ENCODE measurements at regions not wholly inside any gene's neighbourhood (a gene's known extent, or its start where the extent isn't known, plus 50 kb on each side); places are given as distances from the start of the nearest gene placed in this dataset.

GRCh38 chr16:64138006-64138405 lies 983.9 kb downstream of the CDH11 start (continued):
- TF ChIP-seq RELA (IDR thresholded peaks at IDR 0.05; ENCODE audit: borderline replicate concordance, partially characterized antibody) (no peak), EED (IDR thresholded peaks at IDR 0.05; ENCODE audit: low read depth) (no peak), DPF2 (IDR thresholded peaks at IDR 0.05) (no peak), ESRRA (IDR thresholded peaks at IDR 0.05; ENCODE audit: low read length) (no peak), CUX1 (IDR thresholded peaks at IDR 0.05; ENCODE audit: insufficient replicate concordance, low read depth, low read length) (no peak), POU2F2 (IDR thresholded peaks at IDR 0.05; ENCODE audit: borderline replicate concordance, low read depth, low read length) (no peak)

- no peak for FAIRE-seq
- BruUV-seq (replicated peaks): no TSS peak
- TF ChIP-seq REST (IDR thresholded peaks at IDR 0.05; ENCODE audit: low read depth, low read length) (no peak), IRF3 (IDR thresholded peaks at IDR 0.05) (no peak), PML (IDR thresholded peaks at IDR 0.05; ENCODE audit: low read length) (no peak), MYC (IDR thresholded peaks at IDR 0.05; ENCODE audit: insufficient read depth, insufficient read length, insufficient replicate concordance, low read length, severe bottlenecking) (no peak), BRCA1 (IDR thresholded peaks at IDR 0.05; ENCODE audit: low read depth, low read length) (no peak), YBX1 (IDR thresholded peaks at IDR 0.05) (no peak)
These were observed 985.1 kb downstream of the CDH11 start for GRCh38 chr16:64136743-64137142.

More at GRCh38 chr16:64136743-64137142, 985.1 kb downstream of the CDH11 start:
- H3K4me3 ChIP-seq: no peak overlapping the region
- ChIA-PET POLR2A (no interaction called here), RAD21 (ENCODE audit: unreplicated experiment) (no interaction called here), SMC1A (ENCODE audit: uncharacterized antibody, unreplicated experiment) (no interaction called here), CTCF (interaction anchor here (1.0 kb wide), 1 partner anchor 193 kb away, joined by 3 read pairs; no protein-coding TSS in a partner anchor)
- no peak overlapping the region for H3K4me2 ChIP-seq (ENCODE audit: control insufficient read depth, insufficient read depth)
- H3K9ac ChIP-seq (ENCODE audit: control insufficient read depth, insufficient read depth, low read length): no peak overlapping the region
- no peaks in the 10 kb centered on the region for H3K9me3 ChIP-seq (replicated peaks; ENCODE audit: control insufficient read depth, insufficient read depth, low read length)
- H3K36me3 ChIP-seq (ENCODE audit: control insufficient read depth in 2 of 2, insufficient read depth in 2 of 2, low read length in 1 of 2): no peaks in the 10 kb centered on the region
- DNase-seq (ENCODE audit: low read depth, low spot score) (no peak), ATAC-seq (no peak)
- H2AFZ ChIP-seq (ENCODE audit: control insufficient read depth, low read depth, low read length): no peak overlapping the region
- H3K79me2 ChIP-seq (ENCODE audit: control insufficient read depth, insufficient read depth, low read length): no peaks in the 10 kb centered on the region
- in situ Hi-C loops (cut with MboI) (no loop called here), intact Hi-C loops (cut with micrococcal nuclease; ENCODE audit: unreplicated experiment) (no loop called here)
- WGBS (ENCODE audit: insufficient coverage, insufficient replicate concordance, low lambda C conversion rate, missing lambda C conversion rate): 13% methylated on average over 3 of the region's 3 CpGs
- no peak overlapping the region for H3K27ac ChIP-seq (ENCODE audit: control insufficient read depth, insufficient read depth)
- no peaks in the 10 kb centered on the region for H3K4me1 ChIP-seq (ENCODE audit: control insufficient read depth, insufficient read depth, low read length)
- no peaks in the 10 kb centered on the region for H4K20me1 ChIP-seq (ENCODE audit: control insufficient read depth, insufficient read depth)
- H3K27me3 ChIP-seq (replicated peaks in 1 of 2; ENCODE audit: control insufficient read depth in 2 of 2, insufficient read depth in 2 of 2, low read length in 1 of 2): no peaks in the 10 kb centered on the region
